Tibial nerve (tissue), 4 donors: ENCODE measurements at regions not wholly inside any gene's neighbourhood (a gene's known extent, or its start where the extent isn't known, plus 50 kb on each side); places are given as distances from the start of the nearest gene placed in this dataset.

Experiments used
- DNase-seq, 2 donors: peaks; one replicate each; pipeline ENCODE4 v3.0.0-alpha.2; 2019; ENCODE audit warnings: low spot score in 2 of 2
- H3K27ac ChIP-seq, 4 donors: fragments of 200-600 bp; sonication (generic) in 3 of 4; one replicate each; pipeline ENCODE4 v1.5.1; 2017 to 2019; ENCODE audit warnings: mild to moderate bottlenecking in 1 of 4
- H3K27me3 ChIP-seq, 2 donors: fragments of 200-600 bp; sonication (generic) in 1 of 2; one replicate each; pipeline versions ENCODE4 v1.5.1 to v1.6.0; 2017 to 2019
- H3K36me3 ChIP-seq, 3 donors: fragments of 200-600 bp; sonication (generic); one replicate each; pipeline ENCODE4 v1.5.1; 2018 to 2019
- H3K4me1 ChIP-seq, 4 donors: fragments of 200-600 bp; sonication (generic) in 3 of 4; one replicate each; pipeline ENCODE4 v1.5.1; 2017 to 2019
- H3K4me3 ChIP-seq, 4 donors: fragments of 200-600 bp; sonication (generic) in 3 of 4; one replicate each; pipeline ENCODE4 v1.5.1; 2017 to 2019; ENCODE audit warnings: mild to moderate bottlenecking in 1 of 4, moderate library complexity in 1 of 4
- H3K9me3 ChIP-seq, 4 donors: fragments of 200-600 bp; sonication (generic) in 3 of 4; one replicate each; pipeline ENCODE4 v1.5.1; 2017 to 2019
- CTCF ChIP-seq, 5 experiments: fragments of 200-600 bp in 3 of 5; fragments of 450-650 bp in 2 of 5; sonication (generic) in 3 of 5; IDR thresholded peaks; one replicate each; pipeline ENCODE4 v1.5.1; 2016 to 2019; ENCODE audit warnings: antibody characterized with exemption in 5 of 5, mild to moderate bottlenecking in 3 of 5, moderate library complexity in 2 of 5
- EP300 ChIP-seq, 2 donors: sonication (generic); formaldehyde crosslinking; IDR thresholded peaks; one replicate each; pipeline ENCODE4 v1.6.1; 2017; ENCODE audit warnings: antibody characterized with exemption in 2 of 2, mild to moderate bottlenecking in 1 of 2
- POLR2A ChIP-seq, 2 donors: fragments of 450-650 bp; IDR thresholded peaks; one replicate each; pipeline ENCODE4 v1.6.1; 2017; ENCODE audit warnings: antibody characterized with exemption in 2 of 2, mild to moderate bottlenecking in 2 of 2, moderate library complexity in 2 of 2
- WGBS, 2 donors: methylation state at CpG; one replicate each; pipeline ENCODE4 v1.1.5; 2018; 5-methylcytosine and 5-hydroxymethylcytosine counted together

- no peaks in the 10 kb centered on the region for H3K4me1 ChIP-seq
- no peak overlapping the region for H3K4me3 ChIP-seq
- no peaks in the 10 kb centered on the region for H3K36me3 ChIP-seq
- 83 to 87% methylated on average over 3 of the region's 3 CpGs for WGBS, 2 donors
- H3K9me3 ChIP-seq, result no peaks in the 10 kb centered on the region
- H3K27ac ChIP-seq, result no peak overlapping the region
- TF ChIP-seq EP300 (IDR thresholded peaks at IDR 0.05) (no peak), POLR2A (IDR thresholded peaks at IDR 0.05) (no peak), CTCF (IDR thresholded peaks at IDR 0.05) (no peak)
- DNase-seq, result no peak
- no peaks in the 10 kb centered on the region for H3K27me3 ChIP-seq
These were observed 1236.0 kb downstream of the MAT2B start for GRCh38 chr5:164741376-164741775.

GRCh38 chr5:164742025-164742424 lies 1236.6 kb downstream of the MAT2B start:
- Histone ChIP-seq H3K4me1 (no peaks in the 10 kb centered on the region), H3K27ac (no peak overlapping the region), H3K4me3 (no peak overlapping the region), H3K27me3 (no peaks in the 10 kb centered on the region), H3K36me3 (no peaks in the 10 kb centered on the region), H3K9me3 (no peaks in the 10 kb centered on the region)
- no peak for DNase-seq
- 70 to 73% methylated on average over 5 of the region's 5 CpGs for WGBS, 2 donors
- TF ChIP-seq POLR2A (IDR thresholded peaks at IDR 0.05) (no peak), CTCF (IDR thresholded peaks at IDR 0.05) (no peak), EP300 (IDR thresholded peaks at IDR 0.05) (no peak)

- no peaks in the 10 kb centered on the region for H3K4me1 ChIP-seq
- no peak overlapping the region for H3K4me3 ChIP-seq
- no peak for DNase-seq
- no peaks in the 10 kb centered on the region for H3K9me3 ChIP-seq
- no peaks in the 10 kb centered on the region for H3K27me3 ChIP-seq
- TF ChIP-seq CTCF (IDR thresholded peaks at IDR 0.05), result no peak
- TF ChIP-seq POLR2A (IDR thresholded peaks at IDR 0.05), result no peak
- TF ChIP-seq EP300 (IDR thresholded peaks at IDR 0.05), result no peak
- no peaks in the 10 kb centered on the region for H3K36me3 ChIP-seq
- no peak overlapping the region for H3K27ac ChIP-seq
These were observed 1241.3 kb downstream of the MAT2B start for GRCh38 chr5:164746723-164747122.

- no peaks in the 10 kb centered on the region for H3K9me3 ChIP-seq
- H3K36me3 ChIP-seq, result no peaks in the 10 kb centered on the region
- H3K4me3 ChIP-seq, result no peak overlapping the region
- no peaks in the 10 kb centered on the region for H3K4me1 ChIP-seq
- no peak for DNase-seq
- H3K27ac ChIP-seq, result no peak overlapping the region
- no peaks in the 10 kb centered on the region for H3K27me3 ChIP-seq
- TF ChIP-seq CTCF (IDR thresholded peaks at IDR 0.05) (no peak), POLR2A (IDR thresholded peaks at IDR 0.05) (no peak), EP300 (IDR thresholded peaks at IDR 0.05) (no peak)
- WGBS, 2 donors, result 46 to 66% methylated on average over 1 of the region's 1 CpG
These were observed 1242.0 kb downstream of the MAT2B start for GRCh38 chr5:164747371-164747770.

- no peak for TF ChIP-seq CTCF (IDR thresholded peaks at IDR 0.05)
- no peak for DNase-seq
These were observed 1243.4 kb downstream of the MAT2B start for GRCh38 chr5:164748861-164749260.

More at GRCh38 chr5:164748861-164749260, 1243.4 kb downstream of the MAT2B start:
- H3K9me3 ChIP-seq, result no peaks in the 10 kb centered on the region
- no peaks in the 10 kb centered on the region for H3K36me3 ChIP-seq
- H3K27ac ChIP-seq, result no peak overlapping the region
- no peak overlapping the region for H3K4me3 ChIP-seq
- no peaks in the 10 kb centered on the region for H3K27me3 ChIP-seq
- H3K4me1 ChIP-seq, result no peaks in the 10 kb centered on the region
